Panc1 (cell line): ENCODE measurements at regions not wholly inside any gene's neighbourhood (a gene's known extent, or its start where the extent isn't known, plus 50 kb on each side); places are given as distances from the start of the nearest gene placed in this dataset.

Experiments used
- ATAC-seq: fragments of 200-7000 bp; cut with Tn5 transposase; 2 replicates; pipeline ENCODE4 v1.9.1; 2020; ENCODE audit warnings: mild to moderate bottlenecking, moderate library complexity
- BruUV-seq: library from RNA; stranded (reverse); fragments of 400-500 nt; replicated peaks from 2 replicates; lab custom pipeline; 2021; lab: Mats Ljungman, UMichigan
- CTCF ChIA-PET: fragments of 300-600 bp; sonication (Branson Sonifier 250); formaldehyde crosslinking; loops from one replicate; lab custom pipeline; 2022; ENCODE audit warnings: antibody characterized with exemption; lab: Charles Lee
- POLR2A ChIA-PET: fragments of 300-600 bp; sonication (Branson Sonifier 250); formaldehyde crosslinking; loops from one replicate; lab custom pipeline; 2022; ENCODE audit warnings: antibody characterized with exemption; lab: Charles Lee
- DNase-seq: peaks from one replicate; pipeline ENCODE4 v3.0.0-alpha.2; 2010; ENCODE audit warnings: low read depth, low spot score
- H3K27ac ChIP-seq: 2 replicates; pipeline ENCODE4 v1.5.1; 2011; ENCODE audit warnings: mild to moderate bottlenecking, low read length, inconsistent platforms
- H3K27me3 ChIP-seq: fragments of 200-500 bp; sonication (Bioruptor generic); 2 replicates; pipeline ENCODE4 v1.6.0; 2014; ENCODE audit warnings: low read length, inconsistent platforms; ENCODE audit not compliant: control insufficient read depth, insufficient read depth
- H3K36me3 ChIP-seq: fragments of 200-500 bp; sonication (Bioruptor generic); 2 replicates; pipeline ENCODE4 v1.5.1; 2014; ENCODE audit warnings: inconsistent platforms, mild to moderate bottlenecking, low read length, moderate library complexity; ENCODE audit not compliant: control insufficient read depth, insufficient read depth
- H3K4me1 ChIP-seq: 2 replicates; pipeline ENCODE4 v1.5.1; 2011; ENCODE audit warnings: inconsistent platforms, mild to moderate bottlenecking, low read length, moderate library complexity; ENCODE audit not compliant: control insufficient read depth, insufficient read depth
- H3K4me3 ChIP-seq, 2 experiments: 2 replicates each; pipeline ENCODE4 v1.5.1; 2011 to 2012; ENCODE audit warnings: low read depth in 2 of 2, low read length in 2 of 2, mild to moderate bottlenecking in 2 of 2, inconsistent platforms in 1 of 2, moderate library complexity in 1 of 2
- H3K9me3 ChIP-seq: fragments of 200-500 bp; sonication (Bioruptor generic); 2 replicates; pipeline ENCODE4 v1.5.1; 2014; ENCODE audit warnings: low read depth, mild to moderate bottlenecking, inconsistent platforms, low read length, moderate library complexity; ENCODE audit not compliant: control insufficient read depth, insufficient read depth
- POLR2AphosphoS5 ChIP-seq: IDR thresholded peaks from 2 replicates; pipeline ENCODE4 v1.6.1; 2012; ENCODE audit warnings: mild to moderate bottlenecking, low read depth, low read length, moderate library complexity
- SIN3A ChIP-seq: IDR thresholded peaks from 2 replicates; pipeline ENCODE4 v1.6.1; 2012; ENCODE audit warnings: low read depth, mild to moderate bottlenecking, low read length, moderate library complexity, borderline replicate concordance; ENCODE audit not compliant: insufficient read depth
- TCF7L2 ChIP-seq: IDR thresholded peaks from 2 replicates; pipeline ENCODE4 v1.6.1; 2011; ENCODE audit warnings: mild to moderate bottlenecking, low read depth, low read length, inconsistent platforms
- in situ Hi-C: cut with HindIII; loops from 2 replicates; pipeline ENCODE4 v1.10.0; 2016; ENCODE audit warnings: low sequenced_read_pairs, low pct_unique_long_range_greater_than_20kb
- intact Hi-C: fragments of 100-400 bp; cut with micrococcal nuclease; formaldehyde crosslinking; loops from one replicate; pipeline ENCODE4 v1.10.0; 2022; ENCODE audit not compliant: unreplicated experiment
- TF ChIP-seq, protein P1 (sequence below), 2 experiments: IDR thresholded peaks; 2 replicates each; pipeline ENCODE4 v1.6.1; 2011 to 2012; ENCODE audit warnings: low read depth in 2 of 2, control low read depth in 1 of 2, low read length in 1 of 2, mild to moderate bottlenecking in 1 of 2, moderate library complexity in 1 of 2; ENCODE audit not compliant: insufficient read depth in 1 of 2
- TF ChIP-seq, protein P2 (sequence below): fragments of 450-650 bp; IDR thresholded peaks from 2 replicates; pipeline ENCODE4 v1.5.1; 2017; ENCODE audit warnings: mild to moderate bottlenecking

GRCh38 chr16:8175411-8175810 lies 414.9 kb downstream of the TMEM114 start:
- CTCF ChIA-PET = no interaction called here
- DNase-seq (no peak), ATAC-seq (no peak)
- no peaks in the 10 kb centered on the region for H3K9me3 ChIP-seq
- H3K36me3 ChIP-seq = no peaks in the 10 kb centered on the region
- peaks cover 7% of the 10 kb centered on the region for H3K27me3 ChIP-seq
- in situ Hi-C loops = no loop called here
- TF ChIP-seq, protein P1, sequence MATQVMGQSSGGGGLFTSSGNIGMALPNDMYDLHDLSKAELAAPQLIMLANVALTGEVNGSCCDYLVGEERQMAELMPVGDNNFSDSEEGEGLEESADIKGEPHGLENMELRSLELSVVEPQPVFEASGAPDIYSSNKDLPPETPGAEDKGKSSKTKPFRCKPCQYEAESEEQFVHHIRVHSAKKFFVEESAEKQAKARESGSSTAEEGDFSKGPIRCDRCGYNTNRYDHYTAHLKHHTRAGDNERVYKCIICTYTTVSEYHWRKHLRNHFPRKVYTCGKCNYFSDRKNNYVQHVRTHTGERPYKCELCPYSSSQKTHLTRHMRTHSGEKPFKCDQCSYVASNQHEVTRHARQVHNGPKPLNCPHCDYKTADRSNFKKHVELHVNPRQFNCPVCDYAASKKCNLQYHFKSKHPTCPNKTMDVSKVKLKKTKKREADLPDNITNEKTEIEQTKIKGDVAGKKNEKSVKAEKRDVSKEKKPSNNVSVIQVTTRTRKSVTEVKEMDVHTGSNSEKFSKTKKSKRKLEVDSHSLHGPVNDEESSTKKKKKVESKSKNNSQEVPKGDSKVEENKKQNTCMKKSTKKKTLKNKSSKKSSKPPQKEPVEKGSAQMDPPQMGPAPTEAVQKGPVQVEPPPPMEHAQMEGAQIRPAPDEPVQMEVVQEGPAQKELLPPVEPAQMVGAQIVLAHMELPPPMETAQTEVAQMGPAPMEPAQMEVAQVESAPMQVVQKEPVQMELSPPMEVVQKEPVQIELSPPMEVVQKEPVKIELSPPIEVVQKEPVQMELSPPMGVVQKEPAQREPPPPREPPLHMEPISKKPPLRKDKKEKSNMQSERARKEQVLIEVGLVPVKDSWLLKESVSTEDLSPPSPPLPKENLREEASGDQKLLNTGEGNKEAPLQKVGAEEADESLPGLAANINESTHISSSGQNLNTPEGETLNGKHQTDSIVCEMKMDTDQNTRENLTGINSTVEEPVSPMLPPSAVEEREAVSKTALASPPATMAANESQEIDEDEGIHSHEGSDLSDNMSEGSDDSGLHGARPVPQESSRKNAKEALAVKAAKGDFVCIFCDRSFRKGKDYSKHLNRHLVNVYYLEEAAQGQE (IDR thresholded peaks at IDR 0.05; ENCODE audit: insufficient read depth in 1 of 2, low read depth in 2 of 2, low read length in 1 of 2) = no peak
- no peak for TF ChIP-seq SIN3A
- TF ChIP-seq, protein P2, sequence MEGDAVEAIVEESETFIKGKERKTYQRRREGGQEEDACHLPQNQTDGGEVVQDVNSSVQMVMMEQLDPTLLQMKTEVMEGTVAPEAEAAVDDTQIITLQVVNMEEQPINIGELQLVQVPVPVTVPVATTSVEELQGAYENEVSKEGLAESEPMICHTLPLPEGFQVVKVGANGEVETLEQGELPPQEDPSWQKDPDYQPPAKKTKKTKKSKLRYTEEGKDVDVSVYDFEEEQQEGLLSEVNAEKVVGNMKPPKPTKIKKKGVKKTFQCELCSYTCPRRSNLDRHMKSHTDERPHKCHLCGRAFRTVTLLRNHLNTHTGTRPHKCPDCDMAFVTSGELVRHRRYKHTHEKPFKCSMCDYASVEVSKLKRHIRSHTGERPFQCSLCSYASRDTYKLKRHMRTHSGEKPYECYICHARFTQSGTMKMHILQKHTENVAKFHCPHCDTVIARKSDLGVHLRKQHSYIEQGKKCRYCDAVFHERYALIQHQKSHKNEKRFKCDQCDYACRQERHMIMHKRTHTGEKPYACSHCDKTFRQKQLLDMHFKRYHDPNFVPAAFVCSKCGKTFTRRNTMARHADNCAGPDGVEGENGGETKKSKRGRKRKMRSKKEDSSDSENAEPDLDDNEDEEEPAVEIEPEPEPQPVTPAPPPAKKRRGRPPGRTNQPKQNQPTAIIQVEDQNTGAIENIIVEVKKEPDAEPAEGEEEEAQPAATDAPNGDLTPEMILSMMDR = no peak
- no peak for TF ChIP-seq TCF7L2
- TF ChIP-seq POLR2AphosphoS5 = no peak
- H3K4me1 ChIP-seq = no peaks in the 10 kb centered on the region
- intact Hi-C loops = loop anchor here (10.0 kb wide), 1 partner anchor 771 kb away; no protein-coding TSS in a partner anchor
- H3K4me3 ChIP-seq = no peak overlapping the region
- no TSS peak for BruUV-seq
- no peak overlapping the region for H3K27ac ChIP-seq
- POLR2A ChIA-PET = no interaction called here

DNA sequence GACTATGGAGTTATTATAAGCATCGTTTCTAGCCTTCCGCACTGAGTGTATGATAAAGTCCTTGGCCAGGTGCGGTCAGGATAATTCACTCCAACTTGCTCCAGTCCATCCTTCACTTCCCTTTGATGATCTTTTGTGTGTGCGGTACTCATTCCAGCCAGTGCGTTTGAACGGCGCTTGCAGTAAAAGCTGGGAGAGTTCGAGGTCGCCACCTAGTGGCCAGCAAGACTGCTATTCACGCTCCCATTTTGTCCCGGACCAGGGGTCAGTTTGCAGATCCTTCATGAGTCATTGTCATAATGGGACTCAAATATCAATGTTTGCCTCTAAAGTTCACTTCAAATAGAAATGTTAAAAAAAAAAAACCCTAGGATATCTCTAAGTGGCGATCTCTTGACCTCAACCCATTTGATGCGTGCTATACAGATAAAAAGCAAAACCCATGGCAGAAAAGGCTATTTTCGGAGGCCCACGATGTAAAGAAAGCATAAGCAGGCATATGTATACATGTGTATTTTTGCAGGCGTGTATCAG lies 417.1 kb downstream of the TMEM114 start:
- DNase-seq = peak; percentile 45
- POLR2A ChIA-PET = no interaction called here
- intact Hi-C loops = loop anchor here (5.0 to 10.0 kb wide), 3 partner anchors 768 to 1491 kb away; no protein-coding TSS in a partner anchor

More for the DNA sequence above, 417.1 kb downstream of the TMEM114 start:
- CTCF ChIA-PET = no interaction called here
- BruUV-seq = no TSS peak
- Histone ChIP-seq H3K9me3 (no peaks in the 10 kb centered on the region), H3K4me1 (no peaks in the 10 kb centered on the region), H3K27me3 (peaks cover 6% of the 10 kb centered on the region), H3K4me3 (no peak overlapping the region), H3K36me3 (no peaks in the 10 kb centered on the region), H3K27ac (no peak overlapping the region)
- peak; percentile 93 for ATAC-seq
- TF ChIP-seq, protein P2 = peak; percentile 93
- TF ChIP-seq TCF7L2 (peak; percentile 82), POLR2AphosphoS5 (no peak)
- in situ Hi-C loops = no loop called here
